ENCODE measurements at regions not wholly inside any gene's neighbourhood (a gene's known extent, or its start where the extent isn't known, plus 50 kb on each side); places are given as distances from the start of the nearest gene placed in this dataset.

DNA sequence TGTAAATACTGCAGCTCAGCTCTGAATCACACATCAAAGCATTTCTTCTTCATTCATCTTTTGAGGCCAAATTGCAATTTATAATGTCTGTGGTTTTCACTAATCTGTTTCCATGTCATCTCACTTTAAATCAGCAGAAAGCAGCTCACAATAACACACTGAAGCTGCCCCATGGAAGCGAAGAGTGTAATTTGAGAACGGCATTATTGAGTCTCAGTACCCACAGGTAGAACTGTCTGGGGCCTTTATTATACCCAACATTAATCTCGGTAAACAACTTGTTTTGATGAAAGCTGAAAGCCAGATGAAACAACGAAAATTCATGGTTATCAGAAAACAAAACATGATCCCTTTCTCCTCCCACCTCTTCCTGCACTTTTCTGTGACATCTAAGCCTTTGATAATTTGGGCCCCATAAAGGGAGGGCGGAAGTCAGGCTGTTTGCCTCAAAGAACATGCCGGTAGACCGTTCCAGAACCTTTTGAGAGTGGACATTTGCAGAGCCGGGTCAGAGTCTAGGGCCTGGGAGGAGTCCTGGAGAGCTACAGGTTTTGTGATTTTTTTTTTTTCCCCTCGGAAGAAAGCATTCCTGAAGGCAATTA is 68.2 kb upstream of the SESN3 start:
- DNase-seq: peak; percentile 19

- no peak for DNase-seq
Measured at GRCh38 chr11:95297680-95298452, 66.9 kb upstream of the SESN3 start.

DNA sequence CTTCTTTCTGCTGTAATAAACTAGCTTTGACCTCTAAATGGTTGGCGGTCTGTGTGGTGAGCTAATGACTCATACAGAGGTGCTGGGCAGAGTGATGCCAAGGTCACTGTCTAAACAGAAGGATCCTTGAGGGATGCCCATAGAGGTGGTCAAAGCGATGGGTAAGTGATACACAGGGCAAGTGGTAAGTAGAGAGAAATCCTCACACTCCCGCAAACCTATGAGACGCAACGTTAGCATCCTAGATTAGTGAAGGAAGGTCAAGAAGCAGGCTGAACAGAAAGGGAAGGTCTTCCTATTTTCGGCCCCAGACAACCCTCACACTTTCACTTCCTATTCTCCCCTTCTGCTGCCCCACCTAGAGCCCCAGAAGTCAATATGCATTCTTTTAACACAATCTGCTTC is 65.6 kb upstream of the SESN3 start:
- no peak for DNase-seq

- peak; percentile 65 for DNase-seq
Measured at GRCh38 chr11:95296165-95296564, 65.2 kb upstream of the SESN3 start.

GRCh38 chr11:95295382-95296149 is 64.6 kb upstream of the SESN3 start:
- DNase-seq: no peak

DNA sequence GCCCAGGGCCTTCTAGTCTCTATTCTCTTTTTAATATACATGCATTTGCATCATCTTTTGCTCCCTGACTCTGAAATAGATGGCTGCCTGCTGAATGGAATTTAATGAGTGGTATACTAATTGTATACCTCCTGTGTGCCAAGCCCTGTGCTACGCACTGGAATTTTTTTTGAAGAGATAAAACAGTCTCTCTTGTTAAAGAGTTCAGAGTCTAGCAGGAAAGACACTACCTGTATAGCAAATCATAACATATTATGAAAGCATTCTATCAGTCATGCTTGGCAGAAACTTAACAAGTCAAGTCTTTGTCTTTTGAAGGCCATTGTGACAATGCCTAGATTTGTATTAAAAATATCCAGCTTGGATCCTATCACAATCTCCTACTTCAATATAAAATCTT is 63.7 kb upstream of the SESN3 start:
- no peak for DNase-seq

DNA sequence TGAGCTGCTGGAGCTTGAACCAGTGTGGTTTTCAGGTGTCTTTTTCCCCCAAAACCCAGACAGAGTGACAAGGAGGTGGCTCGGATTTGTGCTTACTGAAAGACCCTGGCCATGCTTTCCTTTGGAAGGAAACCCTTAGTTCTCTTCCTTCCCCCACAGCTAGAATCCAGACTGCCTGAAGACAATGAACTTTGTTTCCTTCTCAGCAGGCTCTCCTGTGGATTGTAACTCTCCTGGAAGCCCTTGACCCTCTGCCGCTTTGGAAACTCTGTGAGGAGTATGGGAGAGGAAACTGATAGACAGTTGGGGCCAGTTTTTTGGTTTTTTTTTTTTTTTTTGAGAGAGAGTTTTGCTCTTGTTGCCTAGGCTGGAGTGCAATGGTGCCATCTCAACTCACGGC is 62.1 kb upstream of the SESN3 start:
- DNase-seq: no peak

GRCh38 chr11:95291946-95292345 is 60.9 kb upstream of the SESN3 start:
- DNase-seq: no peak

DNA sequence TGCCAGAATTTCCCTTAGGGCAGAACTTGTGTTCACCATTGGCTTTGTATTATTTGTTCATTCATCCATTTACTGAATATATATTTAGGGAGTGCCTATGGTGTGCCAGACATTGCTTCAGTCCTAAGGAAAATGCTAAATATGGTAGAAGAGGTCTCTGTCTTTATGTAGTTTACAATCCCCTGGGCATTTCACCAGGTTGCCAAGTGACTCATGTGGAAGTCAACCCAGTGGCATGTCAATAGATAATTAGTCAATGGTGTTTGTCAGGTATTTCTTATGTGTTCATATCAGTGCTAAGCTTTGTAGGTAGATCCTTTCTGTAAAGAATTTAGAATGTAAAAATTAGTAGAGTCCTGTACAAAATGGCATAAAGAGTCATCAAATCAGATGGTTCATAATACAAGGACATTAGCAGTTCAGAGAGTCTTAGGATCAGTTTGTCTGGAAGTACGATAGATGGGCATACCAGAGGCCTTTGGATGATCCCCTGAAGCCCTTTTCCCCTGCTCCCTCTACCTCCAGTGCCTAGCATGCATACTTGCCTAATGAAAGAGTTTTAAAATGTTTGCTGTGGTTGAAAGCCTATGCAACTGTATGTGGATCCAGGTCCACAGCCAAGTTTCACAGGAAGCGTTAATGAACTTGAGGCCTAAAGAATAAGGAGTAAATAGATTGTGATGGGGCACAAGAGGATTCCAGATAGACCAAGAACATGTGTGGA is 58.5 kb upstream of the SESN3 start:
- no peak for DNase-seq

DNA sequence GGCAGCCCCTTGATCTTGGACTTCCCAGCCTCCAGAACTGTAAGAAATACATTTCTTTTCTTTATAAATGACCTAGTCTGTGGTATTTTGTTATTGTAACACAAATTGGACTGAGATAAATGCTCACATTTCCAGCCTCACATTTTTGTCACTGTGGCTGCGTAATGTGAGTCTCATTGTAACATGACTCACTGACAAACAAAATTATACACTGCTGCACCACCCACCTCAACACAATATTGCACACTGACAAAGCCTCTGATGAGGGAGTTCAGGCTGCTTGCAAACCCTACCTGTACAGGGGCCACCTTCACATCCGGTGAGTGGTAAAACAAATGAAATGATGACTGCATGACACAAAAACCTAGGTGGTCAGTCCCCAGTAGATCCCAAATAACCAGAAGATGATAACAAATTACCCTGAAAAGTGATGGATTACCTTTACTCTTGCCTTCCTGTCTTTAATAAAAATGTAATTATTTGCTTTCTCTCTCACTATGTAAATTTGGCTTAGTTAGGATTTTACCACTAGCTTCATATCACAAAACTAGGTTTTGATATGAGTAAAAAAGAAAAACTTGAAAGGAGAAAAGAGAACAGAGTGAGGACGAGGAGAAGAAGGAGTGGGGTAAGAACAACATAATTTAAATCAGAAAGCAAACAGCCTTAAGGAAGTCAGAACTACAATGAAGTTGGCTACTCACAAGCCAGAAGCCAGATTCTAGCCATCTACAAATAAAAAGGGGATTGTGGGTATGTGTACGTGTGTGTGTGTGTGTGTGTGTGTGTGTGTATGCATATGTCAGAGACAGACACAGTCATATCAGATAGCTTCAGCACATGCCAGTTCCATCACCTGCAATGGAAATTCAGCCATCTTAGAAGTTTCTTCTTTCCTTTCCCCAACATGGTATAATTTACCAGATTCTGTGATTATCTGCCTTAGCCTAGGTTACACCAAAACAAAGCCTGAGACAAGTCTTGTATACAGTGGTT is 53.4 kb upstream of the SESN3 start:
- DNase-seq: no peak

- no peak for DNase-seq
Measured at GRCh38 chr11:95283650-95284049, 52.6 kb upstream of the SESN3 start.

- no peak for DNase-seq
Measured at GRCh38 chr11:95283146-95283545, 52.1 kb upstream of the SESN3 start.

- no peak for DNase-seq
Measured at GRCh38 chr11:95282291-95282751, 51.3 kb upstream of the SESN3 start.

Measured in DMS153 (cell line).